ENCODE measurements at regions not wholly inside any gene's neighbourhood (a gene's known extent, or its start where the extent isn't known, plus 50 kb on each side); places are given as distances from the start of the nearest gene placed in this dataset.

GRCh38 chr5:89236900-89237299 lies 353.9 kb upstream of the MEF2C start:
- TF ChIP-seq POLR2A (IDR thresholded peaks at IDR 0.05) (no peak), CTCF (IDR thresholded peaks at IDR 0.05) (no peak)
- H3K27me3 ChIP-seq, result no peaks in the 10 kb centered on the region
- no peaks in the 10 kb centered on the region for H3K9me3 ChIP-seq
- no peak overlapping the region for H3K27ac ChIP-seq
- H3K4me1 ChIP-seq, result no peaks in the 10 kb centered on the region
- 28 to 42% methylated on average over 1 of the region's 1 CpG for WGBS, 2 donors
- intact Hi-C loops (cut with DNase I), result no loop called here
- no peak for DNase-seq
- H3K4me3 ChIP-seq, result no peak overlapping the region
- H3K36me3 ChIP-seq, result no peaks in the 10 kb centered on the region

GRCh38 chr5:89233462-89233861 lies 350.5 kb upstream of the MEF2C start:
- no peaks in the 10 kb centered on the region for H3K36me3 ChIP-seq
- intact Hi-C loops (cut with DNase I), result no loop called here

GRCh38 chr5:89232139-89232603 lies 349.2 kb upstream of the MEF2C start:
- no peaks in the 10 kb centered on the region for H3K4me1 ChIP-seq
- intact Hi-C loops (cut with DNase I), result no loop called here
- no peak for TF ChIP-seq POLR2A (IDR thresholded peaks at IDR 0.05)
- TF ChIP-seq CTCF (IDR thresholded peaks at IDR 0.05), result no peak
- H3K36me3 ChIP-seq, result no peaks in the 10 kb centered on the region
- DNase-seq, result no peak
- no peaks in the 10 kb centered on the region for H3K27me3 ChIP-seq
- no peak overlapping the region for H3K4me3 ChIP-seq
- 42 to 64% methylated on average over 3 of the region's 3 CpGs for WGBS, 2 donors
- no peaks in the 10 kb centered on the region for H3K9me3 ChIP-seq
- no peak overlapping the region for H3K27ac ChIP-seq

More at GRCh38 chr5:89233462-89233861, 350.5 kb upstream of the MEF2C start:
- no peaks in the 10 kb centered on the region for H3K4me1 ChIP-seq
- H3K4me3 ChIP-seq, result no peak overlapping the region
- no peaks in the 10 kb centered on the region for H3K27me3 ChIP-seq
- no peaks in the 10 kb centered on the region for H3K9me3 ChIP-seq
- TF ChIP-seq CTCF (IDR thresholded peaks at IDR 0.05) (no peak), POLR2A (IDR thresholded peaks at IDR 0.05) (no peak)
- no peak overlapping the region for H3K27ac ChIP-seq
- no peak for DNase-seq

- WGBS, 2 donors, result 100% methylated on average over 1 of the region's 2 CpGs
- no peak for TF ChIP-seq POLR2A (IDR thresholded peaks at IDR 0.05)
- no peak for TF ChIP-seq CTCF (IDR thresholded peaks at IDR 0.05)
- no peaks in the 10 kb centered on the region for H3K4me1 ChIP-seq
- no peaks in the 10 kb centered on the region for H3K9me3 ChIP-seq
- H3K27ac ChIP-seq, result no peak overlapping the region
- no peak overlapping the region for H3K4me3 ChIP-seq
- no peak for DNase-seq
- no peaks in the 10 kb centered on the region for H3K27me3 ChIP-seq
- no peaks in the 10 kb centered on the region for H3K36me3 ChIP-seq
- intact Hi-C loops (cut with DNase I), result no loop called here
Measured at GRCh38 chr5:89230178-89230577, 347.2 kb upstream of the MEF2C start.

- no peak for TF ChIP-seq POLR2A (IDR thresholded peaks at IDR 0.05)
- TF ChIP-seq CTCF (IDR thresholded peaks at IDR 0.05), result no peak
- H3K9me3 ChIP-seq, result no peaks in the 10 kb centered on the region
- no peaks in the 10 kb centered on the region for H3K4me1 ChIP-seq
- no peak overlapping the region for H3K27ac ChIP-seq
- no peaks in the 10 kb centered on the region for H3K27me3 ChIP-seq
- no peak overlapping the region for H3K4me3 ChIP-seq
- 100% methylated on average over 1 of the region's 8 CpGs; no CpG with 5 or more reads in 1 of the 2 donors for WGBS, 2 donors
- intact Hi-C loops (cut with DNase I), result no loop called here
- no peak for DNase-seq
- no peaks in the 10 kb centered on the region for H3K36me3 ChIP-seq
Measured at GRCh38 chr5:89229331-89230070, 346.5 kb upstream of the MEF2C start.
